Esophagus squamous epithelium (tissue), 4 donors: ENCODE measurements at regions not wholly inside any gene's neighbourhood (a gene's known extent, or its start where the extent isn't known, plus 50 kb on each side); places are given as distances from the start of the nearest gene placed in this dataset.

Source experiments
- CTCF ChIP-seq, 6 experiments: fragments of 450-650 bp in 4 of 6; fragments of 200-600 bp in 2 of 6; sonication (generic) in 2 of 6; IDR thresholded peaks; one replicate each; pipeline ENCODE4 v1.5.1; 2016 to 2019; ENCODE audit warnings: antibody characterized with exemption in 6 of 6, mild to moderate bottlenecking in 4 of 6, moderate library complexity in 4 of 6
- POLR2A ChIP-seq, 4 donors: fragments of 450-650 bp; IDR thresholded peaks; one replicate each; pipeline ENCODE4 v1.6.1; 2017; ENCODE audit warnings: antibody characterized with exemption in 4 of 4, mild to moderate bottlenecking in 4 of 4, moderate library complexity in 3 of 4

DNA sequence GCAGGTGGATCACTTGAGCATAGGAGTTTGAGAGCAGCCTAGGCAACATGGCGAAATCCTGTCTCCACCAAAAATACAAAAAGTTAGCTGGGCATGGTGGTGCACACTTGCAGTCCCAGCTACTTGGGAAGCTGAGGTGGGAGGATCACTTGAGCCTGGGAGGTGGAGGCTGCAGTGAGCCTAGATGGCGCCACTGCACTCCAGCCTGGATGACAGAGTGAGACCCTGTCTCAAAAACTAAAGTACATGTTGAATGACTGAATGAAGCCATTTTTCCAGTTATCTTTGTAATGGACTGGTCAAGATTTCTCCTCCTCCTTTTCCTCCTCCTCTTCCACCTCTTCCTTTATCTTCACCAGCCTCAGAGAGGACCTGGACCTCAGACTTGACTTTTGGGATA lies 272.0 kb downstream of the SMAD2 start:
- no peak for TF ChIP-seq CTCF (IDR thresholded peaks at IDR 0.05)
- TF ChIP-seq POLR2A (IDR thresholded peaks at IDR 0.05): no peak
